Keratinocyte (primary cell): ENCODE measurements at regions not wholly inside any gene's neighbourhood (a gene's known extent, or its start where the extent isn't known, plus 50 kb on each side); places are given as distances from the start of the nearest gene placed in this dataset.

Experiments
- EZH2 ChIP-seq: IDR thresholded peaks from one replicate; pipeline ENCODE4 v1.6.1; 2012; ENCODE audit warnings: inconsistent platforms, mild to moderate bottlenecking, low read length, moderate library complexity
- TF ChIP-seq, protein P1 (sequence below), 3 experiments: IDR thresholded peaks in 1 of 3; conservative IDR thresholded peaks in 1 of 3; optimal IDR thresholded peaks in 1 of 3; 2 replicates in 2 of 3; 3 replicates in 1 of 3; pipeline versions ENCODE3 to v1.5.1; 2011; ENCODE audit warnings: low read length in 3 of 3, mild to moderate bottlenecking in 3 of 3, moderate library complexity in 2 of 3, control low read depth in 1 of 3, inconsistent platforms in 1 of 3; ENCODE audit not compliant: insufficient read depth in 2 of 3; ENCODE audit errors: extremely low read depth in 1 of 3

- TF ChIP-seq, protein P1, sequence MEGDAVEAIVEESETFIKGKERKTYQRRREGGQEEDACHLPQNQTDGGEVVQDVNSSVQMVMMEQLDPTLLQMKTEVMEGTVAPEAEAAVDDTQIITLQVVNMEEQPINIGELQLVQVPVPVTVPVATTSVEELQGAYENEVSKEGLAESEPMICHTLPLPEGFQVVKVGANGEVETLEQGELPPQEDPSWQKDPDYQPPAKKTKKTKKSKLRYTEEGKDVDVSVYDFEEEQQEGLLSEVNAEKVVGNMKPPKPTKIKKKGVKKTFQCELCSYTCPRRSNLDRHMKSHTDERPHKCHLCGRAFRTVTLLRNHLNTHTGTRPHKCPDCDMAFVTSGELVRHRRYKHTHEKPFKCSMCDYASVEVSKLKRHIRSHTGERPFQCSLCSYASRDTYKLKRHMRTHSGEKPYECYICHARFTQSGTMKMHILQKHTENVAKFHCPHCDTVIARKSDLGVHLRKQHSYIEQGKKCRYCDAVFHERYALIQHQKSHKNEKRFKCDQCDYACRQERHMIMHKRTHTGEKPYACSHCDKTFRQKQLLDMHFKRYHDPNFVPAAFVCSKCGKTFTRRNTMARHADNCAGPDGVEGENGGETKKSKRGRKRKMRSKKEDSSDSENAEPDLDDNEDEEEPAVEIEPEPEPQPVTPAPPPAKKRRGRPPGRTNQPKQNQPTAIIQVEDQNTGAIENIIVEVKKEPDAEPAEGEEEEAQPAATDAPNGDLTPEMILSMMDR (optimal IDR thresholded peaks at IDR 0.05 in 1 of 3, IDR thresholded peaks at IDR 0.05 in 1 of 3, conservative IDR thresholded peaks at IDR 0.05 in 1 of 3; ENCODE audit: extremely low read depth in 1 of 3, insufficient read depth in 2 of 3, low read length in 3 of 3) = no peak
- TF ChIP-seq EZH2 = no peak
Measured at GRCh38 chr12:115470526-115470925, 786.6 kb upstream of the TBX3 start.
